ENCODE measurements at regions not wholly inside any gene's neighbourhood (a gene's known extent, or its start where the extent isn't known, plus 50 kb on each side); places are given as distances from the start of the nearest gene placed in this dataset.
"Not testable (repeated sequence)": the region's sequence is repeated elsewhere in the genome, so short reads cannot be mapped to it uniquely, and the experiment has no call there.

DNA sequence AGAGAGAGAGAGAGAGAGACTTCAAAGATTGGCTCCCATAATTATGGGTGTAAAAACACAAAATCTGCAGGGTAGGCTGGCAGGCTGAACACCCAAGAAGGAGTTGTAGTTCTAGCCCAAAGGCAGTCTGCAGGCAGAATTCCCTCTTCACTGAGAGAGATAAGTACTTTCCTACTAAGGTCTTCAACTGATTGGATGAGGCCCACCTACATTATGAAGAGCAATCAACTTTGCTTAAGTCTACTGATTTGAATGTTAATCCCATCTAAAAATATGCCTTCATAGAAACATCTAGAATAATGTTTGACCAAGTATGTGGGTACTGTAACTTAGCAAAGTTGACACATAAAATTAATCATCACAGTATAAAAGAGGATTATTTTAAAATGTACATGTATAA lies 949.7 kb downstream of the HACE1 start:
- no peak for DNase-seq (ENCODE audit: low read depth in 2 of 2)

GRCh38 chr6:103908898-103909297 lies 950.8 kb downstream of the HACE1 start:
- no peak for DNase-seq (ENCODE audit: low read depth in 2 of 2)

GRCh38 chr6:103895136-103895535 lies 964.6 kb downstream of the HACE1 start:
- DNase-seq (ENCODE audit: low read depth in 2 of 2) = no peak

DNA sequence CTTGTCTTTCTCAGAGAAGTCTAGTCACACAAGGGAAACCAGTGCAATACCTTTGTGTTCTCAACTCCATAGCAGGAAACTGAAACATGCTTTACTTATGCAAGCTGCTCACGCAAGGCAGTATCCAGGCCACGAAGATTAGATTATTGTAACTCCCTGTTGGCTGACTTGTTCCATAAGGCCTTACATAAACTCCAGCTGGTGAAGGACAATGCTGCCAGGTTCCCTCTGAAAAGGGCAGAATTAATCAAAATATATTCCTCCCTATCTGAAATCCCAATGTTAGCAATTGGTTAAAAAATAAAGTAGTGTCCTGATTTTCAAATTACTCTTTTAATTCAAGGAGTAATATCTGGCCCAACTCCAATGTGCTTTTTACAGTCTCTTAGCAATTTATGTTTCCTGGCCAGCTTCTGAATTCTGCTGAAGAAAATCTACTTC lies 966.6 kb downstream of the HACE1 start:
- DNase-seq (ENCODE audit: low read depth in 2 of 2) = no peak

GRCh38 chr6:103886951-103887350 lies 972.8 kb downstream of the HACE1 start:
- no peak for DNase-seq (ENCODE audit: low read depth in 2 of 2)

GRCh38 chr6:103885446-103885845 lies 974.3 kb downstream of the HACE1 start:
- no peak for DNase-seq (ENCODE audit: low read depth in 2 of 2)

GRCh38 chr6:103879800-103880199 lies 979.9 kb downstream of the HACE1 start:
- DNase-seq (ENCODE audit: low read depth in 2 of 2) = no peak

DNA sequence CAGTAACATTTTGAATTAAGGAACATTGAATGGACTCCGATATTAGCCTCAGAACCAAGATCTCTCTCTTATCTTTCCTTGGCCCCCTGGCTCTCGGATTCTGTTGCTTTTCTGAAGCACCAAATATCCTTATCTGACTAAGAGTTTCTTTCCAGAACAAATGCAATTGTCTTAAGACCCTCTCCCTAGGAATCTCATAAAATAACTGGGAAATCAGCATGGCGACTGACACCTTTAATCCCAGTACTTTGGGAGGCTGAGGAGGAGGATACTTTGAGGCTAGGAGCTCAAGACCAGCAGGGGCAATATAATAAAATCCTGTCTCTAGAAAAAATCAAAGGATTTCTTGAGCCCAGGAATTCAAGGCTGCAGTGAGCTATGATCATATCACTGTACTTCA lies 984.5 kb downstream of the HACE1 start:
- no peak for DNase-seq (ENCODE audit: low read depth in 2 of 2)

GRCh38 chr6:103874575-103874974 lies 985.1 kb downstream of the HACE1 start:
- no peak for DNase-seq (ENCODE audit: low read depth in 2 of 2)

DNA sequence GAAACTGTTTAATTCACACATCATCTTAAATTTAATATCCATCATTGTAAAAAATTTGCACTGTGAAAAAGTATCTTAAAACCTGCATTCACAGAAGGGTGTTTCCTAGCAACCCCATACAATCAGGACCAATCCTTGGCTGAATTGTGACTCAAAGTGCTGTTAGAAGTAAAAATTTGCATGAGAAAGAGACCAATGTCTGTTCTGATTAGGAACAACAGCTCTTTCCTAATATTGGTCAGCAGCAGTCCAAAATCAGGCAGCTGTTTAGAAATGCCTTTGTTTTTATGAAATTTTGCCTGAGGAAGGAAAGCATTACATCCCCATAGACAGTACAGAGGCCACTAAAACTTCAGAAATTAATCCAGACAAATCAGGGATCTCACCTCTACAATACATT lies 987.0 kb downstream of the HACE1 start:
- no peak for DNase-seq (ENCODE audit: low read depth in 2 of 2)

GRCh38 chr6:103872233-103872632 lies 987.5 kb downstream of the HACE1 start:
- no peak for DNase-seq (ENCODE audit: low read depth in 2 of 2)

DNA sequence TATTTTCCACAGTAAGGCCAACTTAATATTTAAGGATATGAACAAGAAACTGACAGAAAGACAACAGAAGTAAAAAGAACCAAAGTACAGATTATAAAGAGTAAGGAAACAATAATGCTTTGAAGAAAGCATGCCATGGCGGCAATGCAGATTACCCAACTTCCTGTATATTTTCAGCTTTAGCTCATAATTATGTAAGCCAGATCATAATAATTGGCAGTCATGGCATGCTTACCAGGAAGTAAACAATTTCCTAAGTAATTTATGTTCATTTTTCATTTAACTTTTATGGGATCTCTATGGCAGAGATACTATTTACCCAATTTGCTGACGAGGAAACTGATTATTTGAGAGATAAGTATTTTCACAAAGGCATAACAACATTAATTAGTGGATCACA lies 988.7 kb downstream of the HACE1 start:
- no peak for DNase-seq (ENCODE audit: low read depth in 2 of 2)

GRCh38 chr6:103862297-103862696 lies 997.4 kb downstream of the HACE1 start:
- no peak for DNase-seq (ENCODE audit: low read depth in 2 of 2)

DNA sequence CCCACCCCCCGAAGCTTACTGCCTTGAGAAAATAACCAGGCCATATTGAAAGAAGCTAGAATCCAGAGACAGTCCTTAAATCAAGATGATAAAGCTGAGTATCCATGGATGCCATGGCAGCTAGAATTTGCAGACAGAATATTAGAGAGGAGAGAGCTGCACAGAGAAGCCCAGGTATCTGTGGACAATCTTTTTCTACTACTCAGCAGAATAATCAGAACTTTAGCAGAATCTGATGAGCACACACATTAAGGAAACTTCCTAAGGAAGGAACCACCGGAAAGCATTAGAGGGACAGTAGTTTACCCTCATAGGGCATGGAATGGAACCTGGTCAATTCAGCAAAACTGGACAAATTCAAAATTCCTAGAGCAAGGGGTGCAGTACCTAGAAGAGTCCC lies 1001.7 kb downstream of the HACE1 start:
- DNase-seq (ENCODE audit: low read depth in 2 of 2) = no peak

- DNase-seq (ENCODE audit: low read depth in 2 of 2) = no peak
Observed at GRCh38 chr6:103855750-103856149, 1004.0 kb downstream of the HACE1 start.

GRCh38 chr6:103854059-103854458 lies 1005.7 kb downstream of the HACE1 start:
- no peak for DNase-seq (ENCODE audit: low read depth in 2 of 2)

DNA sequence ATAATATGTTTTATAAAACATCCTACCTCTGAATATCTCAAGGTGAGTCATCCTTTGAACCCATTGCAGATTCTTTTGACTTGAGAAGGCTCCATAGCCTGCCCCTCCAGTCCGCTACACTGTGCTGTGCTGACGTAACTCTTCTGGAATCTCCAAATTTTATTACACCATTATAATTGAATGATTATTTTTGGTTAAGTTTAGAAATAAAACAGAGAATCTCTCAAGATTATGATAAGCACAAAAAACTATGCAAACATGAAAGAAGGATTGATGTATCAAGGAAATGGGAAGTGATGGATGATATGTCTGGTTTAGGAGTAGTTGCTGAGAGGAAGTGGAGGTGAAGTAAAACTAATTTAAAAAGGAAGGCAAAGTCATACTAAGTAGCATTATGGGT lies 1021.3 kb downstream of the HACE1 start:
- no peak for DNase-seq (ENCODE audit: low read depth in 2 of 2)

- no peak for DNase-seq (ENCODE audit: low read depth in 2 of 2)
Observed at GRCh38 chr6:103826209-103826608, 1033.5 kb downstream of the HACE1 start.

DNA sequence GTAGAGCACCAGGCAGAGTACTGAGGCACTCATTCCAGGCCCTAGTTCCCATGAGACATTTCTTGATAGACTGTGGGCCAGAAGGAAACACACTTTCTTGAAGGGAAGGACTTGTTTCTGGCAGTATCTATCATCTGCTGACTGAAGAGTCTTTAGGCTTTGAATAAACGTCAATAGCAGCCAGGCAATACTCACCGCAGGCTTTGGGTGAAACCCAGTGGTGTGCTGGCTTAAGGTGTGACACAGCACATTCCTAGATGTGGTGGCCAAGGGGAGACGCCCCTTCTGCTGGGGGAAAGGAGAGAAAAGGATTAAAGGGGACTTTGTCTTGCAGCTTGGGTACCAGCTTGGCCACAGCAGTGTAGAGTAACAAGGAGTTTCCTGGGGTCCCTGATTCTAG lies 1039.6 kb downstream of the HACE1 start:
- DNase-seq (ENCODE audit: low read depth in 2 of 2) = no peak

DNA sequence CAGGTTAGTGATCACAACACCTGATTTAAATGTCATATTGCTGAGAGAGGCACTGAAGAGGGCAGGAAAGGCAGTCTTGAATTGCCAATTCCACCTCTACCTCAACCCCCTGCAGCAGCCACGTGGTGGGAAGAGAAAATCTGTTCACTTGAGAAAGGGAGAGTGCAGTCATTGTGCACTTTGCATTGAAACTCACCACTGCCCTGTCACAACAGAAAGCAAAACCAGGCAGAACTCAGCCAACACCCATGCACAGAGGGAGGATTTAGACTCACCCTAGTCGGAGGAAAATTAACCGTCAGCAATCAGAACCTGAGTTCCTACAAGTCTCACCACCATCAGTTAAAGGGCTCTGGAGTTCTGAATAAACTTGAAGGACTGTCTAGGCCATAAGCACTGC lies 1040.2 kb downstream of the HACE1 start:
- no peak for DNase-seq (ENCODE audit: low read depth in 2 of 2)

- no peak for DNase-seq (ENCODE audit: low read depth in 2 of 2)
Observed at GRCh38 chr6:103812970-103813369, 1046.7 kb downstream of the HACE1 start.

DNA sequence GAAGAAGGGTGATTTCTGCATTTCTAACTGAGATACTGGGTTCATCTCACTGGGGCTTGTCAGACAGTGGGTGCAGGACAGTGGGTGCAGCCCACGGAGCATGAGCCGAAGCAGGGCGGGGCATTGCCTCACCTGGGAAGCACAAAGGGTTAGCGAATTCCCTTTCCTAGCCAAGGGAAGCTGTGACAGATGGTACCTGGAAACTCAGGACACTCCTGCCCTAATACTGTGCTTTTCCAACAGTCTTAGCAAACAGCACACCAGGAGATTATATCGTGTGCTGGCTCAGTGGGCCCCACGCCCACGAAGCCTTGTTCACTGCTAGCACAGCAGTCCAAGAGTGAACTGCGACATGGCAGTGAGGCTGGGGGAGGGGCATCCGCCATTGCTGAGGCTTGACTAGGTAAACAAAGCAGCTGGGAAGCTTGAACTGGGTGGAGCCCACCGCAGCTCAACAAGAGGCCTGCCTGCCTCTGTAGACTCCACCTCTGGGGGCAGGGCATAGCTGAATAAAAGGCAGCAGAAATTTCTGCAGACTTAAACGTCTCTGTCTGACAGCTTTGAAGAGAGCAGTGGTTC lies 1057.7 kb downstream of the HACE1 start:
- not testable (repeated sequence) for DNase-seq (ENCODE audit: low read depth in 2 of 2)

DNA sequence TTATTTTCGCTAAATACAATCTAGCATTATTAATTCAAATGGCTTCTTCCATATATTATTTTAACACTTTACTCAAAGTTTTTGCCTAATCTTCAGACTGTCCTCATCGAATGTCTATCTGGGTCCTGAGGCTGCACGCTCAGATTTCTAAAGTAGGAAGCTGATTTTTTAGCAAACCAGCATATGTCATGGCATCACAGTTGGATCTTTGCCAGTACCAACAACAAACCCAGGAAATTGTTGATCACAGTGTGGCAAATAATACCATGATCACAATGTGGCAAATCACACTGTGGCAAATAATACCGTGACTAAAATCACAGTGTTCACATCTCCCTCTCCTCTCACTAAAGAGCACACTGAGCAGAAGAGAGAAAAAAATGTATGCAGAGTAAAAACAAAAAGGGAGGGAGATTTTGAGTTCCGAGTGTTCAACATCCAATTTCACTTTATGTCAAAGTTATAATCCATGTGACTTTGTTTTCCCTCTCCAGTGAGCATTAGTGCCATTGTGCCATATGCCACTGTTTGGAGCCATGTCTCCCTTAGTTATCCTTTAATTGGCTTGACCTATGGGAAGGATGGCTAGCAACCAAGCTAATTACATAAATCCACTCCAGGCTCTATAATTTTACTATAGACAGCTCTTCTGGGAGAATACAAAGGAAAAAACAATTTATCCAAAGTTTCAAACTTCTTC lies 1059.6 kb downstream of the HACE1 start:
- no peak for DNase-seq (ENCODE audit: low read depth in 2 of 2)

- no peak for DNase-seq (ENCODE audit: low read depth in 2 of 2)
Observed at GRCh38 chr6:103798166-103798565, 1061.6 kb downstream of the HACE1 start.

All from stimulated activated CD4-positive, alpha-beta T cell treated with anti-CD3 and anti-CD28 coated beads, Interleukin-1b, Interleukin-23, amount 100 ng/mL, for 1 hour (primary cell).